ENCODE measurements at regions not wholly inside any gene's neighbourhood (a gene's known extent, or its start where the extent isn't known, plus 50 kb on each side); places are given as distances from the start of the nearest gene placed in this dataset.
A peak's percentile ranks its signal among the peaks of the same experiment; 100 is the strongest.

- FAIRE-seq = no peak
- H3K79me2 ChIP-seq (ENCODE audit: control insufficient read depth, insufficient read depth, low read length) = no peaks in the 10 kb centered on the region
- no peak overlapping the region for H3K4me2 ChIP-seq (ENCODE audit: insufficient read depth, low read length)
- ChIA-PET CTCF (interaction anchor here (0.5 to 2.5 kb wide), 17 partner anchors 9 to 1261 kb away, joined by 3 to 14 read pairs (median 3); no protein-coding TSS in a partner anchor), POLR2A (no interaction called here)
- H3K9me3 ChIP-seq (replicated peaks; ENCODE audit: control insufficient read depth, insufficient read depth, low read length) = no peaks in the 10 kb centered on the region
- H3K4me1 ChIP-seq (ENCODE audit: control insufficient read depth, extremely low read depth, insufficient read depth, low read length) = no peaks in the 10 kb centered on the region
- H3K9ac ChIP-seq (replicated peaks; ENCODE audit: extremely low read depth, insufficient read depth, low read length) = no peak overlapping the region
- BruUV-seq (replicated peaks) = no TSS peak
- no peaks in the 10 kb centered on the region for H4K20me1 ChIP-seq (replicated peaks; ENCODE audit: control insufficient read depth, extremely low read depth, insufficient read depth, low read length)
- TF ChIP-seq CTCF (IDR thresholded peaks at IDR 0.05; ENCODE audit: extremely low read depth in 1 of 2, insufficient read depth in 1 of 2, low read depth in 1 of 2, low read length in 2 of 2) (peak; percentile 61 to 64), FOS (IDR thresholded peaks at IDR 0.05; ENCODE audit: borderline replicate concordance, insufficient read depth, low read length) (no peak), POLR2A (IDR thresholded peaks at IDR 0.05; ENCODE audit: low read depth, low read length) (no peak), GATA2 (IDR thresholded peaks at IDR 0.05; ENCODE audit: insufficient read depth, insufficient read length, low read depth, low read length) (no peak)
- dilution Hi-C loops (cut with MboI; ENCODE audit: extremely low pct_ligation_motif_present, low sequenced_read_pairs) (no loop called here), intact Hi-C loops (cut with micrococcal nuclease) (no loop called here)
- H3K36me3 ChIP-seq (ENCODE audit: control insufficient read depth in 2 of 2, extremely low read depth in 1 of 2, insufficient read depth in 2 of 2, low read length in 2 of 2) = no peaks in the 10 kb centered on the region
- no peak overlapping the region for H3K4me3 ChIP-seq (replicated peaks in 1 of 3; ENCODE audit: insufficient read depth in 1 of 3, low read depth in 1 of 3, low read length in 3 of 3)
- H3K27ac ChIP-seq (ENCODE audit: insufficient read depth, low read depth, low read length) = no peak overlapping the region
- no peaks in the 10 kb centered on the region for H3K27me3 ChIP-seq (ENCODE audit: control insufficient read depth in 2 of 2, insufficient read depth in 2 of 2, low read length in 2 of 2)
- no peaks in the 10 kb centered on the region for H3K9me1 ChIP-seq (replicated peaks; ENCODE audit: control insufficient read depth, extremely low read depth, insufficient read depth, low read length)
- peak; percentile 31 for DNase-seq (ENCODE audit: low read depth, low spot score)
- no peak overlapping the region for H2AFZ ChIP-seq (ENCODE audit: low read depth, low read length)
These were observed 125.2 kb upstream of the PTBP2 start for GRCh38 chr1:96596226-96596922.

GRCh38 chr1:96597218-96597617 is 124.4 kb upstream of the PTBP2 start:
- ChIA-PET POLR2A (no interaction called here), CTCF (interaction anchor here (1.6 to 2.5 kb wide), 3 partner anchors 8 to 361 kb away, joined by 4 to 14 read pairs (median 9); no protein-coding TSS in a partner anchor)
- TF ChIP-seq MAX (IDR thresholded peaks at IDR 0.05; ENCODE audit: insufficient read depth, insufficient read length) = no peak
- no peak for TF ChIP-seq CTCF (IDR thresholded peaks at IDR 0.05; ENCODE audit: extremely low read depth in 1 of 2, insufficient read depth in 1 of 2, low read depth in 1 of 2, low read length in 2 of 2)
- TF ChIP-seq POLR2AphosphoS5 (IDR thresholded peaks at IDR 0.05; ENCODE audit: insufficient read depth, low read depth, low read length) = no peak
- TF ChIP-seq JUN (IDR thresholded peaks at IDR 0.05; ENCODE audit: borderline replicate concordance, insufficient read depth, insufficient read length, low read depth) = no peak
- no peak for TF ChIP-seq POLR2A (IDR thresholded peaks at IDR 0.05; ENCODE audit: low read depth, low read length)
- no peak for TF ChIP-seq GATA2 (IDR thresholded peaks at IDR 0.05; ENCODE audit: insufficient read depth, insufficient read length, low read depth, low read length)
- no peak for TF ChIP-seq FOS (IDR thresholded peaks at IDR 0.05; ENCODE audit: borderline replicate concordance, insufficient read depth, low read length)
- no peak for TF ChIP-seq MYC (IDR thresholded peaks at IDR 0.05; ENCODE audit: low read depth, low read length)
- H3K4me3 ChIP-seq (replicated peaks in 1 of 3; ENCODE audit: insufficient read depth in 1 of 3, low read depth in 1 of 3, low read length in 3 of 3) = no peak overlapping the region
- no peak for FAIRE-seq
- no peaks in the 10 kb centered on the region for H3K4me1 ChIP-seq (ENCODE audit: control insufficient read depth, extremely low read depth, insufficient read depth, low read length)
- H3K9ac ChIP-seq (replicated peaks; ENCODE audit: extremely low read depth, insufficient read depth, low read length) = no peak overlapping the region
- H3K79me2 ChIP-seq (ENCODE audit: control insufficient read depth, insufficient read depth, low read length) = no peaks in the 10 kb centered on the region
- no peak overlapping the region for H3K4me2 ChIP-seq (ENCODE audit: insufficient read depth, low read length)
- no peaks in the 10 kb centered on the region for H3K9me3 ChIP-seq (replicated peaks; ENCODE audit: control insufficient read depth, insufficient read depth, low read length)
- intact Hi-C loops (cut with micrococcal nuclease) (no loop called here), dilution Hi-C loops (cut with MboI; ENCODE audit: extremely low pct_ligation_motif_present, low sequenced_read_pairs) (no loop called here)
- H3K27me3 ChIP-seq (ENCODE audit: control insufficient read depth in 2 of 2, insufficient read depth in 2 of 2, low read length in 2 of 2) = no peaks in the 10 kb centered on the region
- H4K20me1 ChIP-seq (replicated peaks; ENCODE audit: control insufficient read depth, extremely low read depth, insufficient read depth, low read length) = no peaks in the 10 kb centered on the region
- DNase-seq (ENCODE audit: low read depth, low spot score) = no peak
- no peak overlapping the region for H2AFZ ChIP-seq (ENCODE audit: low read depth, low read length)
- H3K36me3 ChIP-seq (ENCODE audit: control insufficient read depth in 2 of 2, extremely low read depth in 1 of 2, insufficient read depth in 2 of 2, low read length in 2 of 2) = no peaks in the 10 kb centered on the region
- no peak overlapping the region for H3K27ac ChIP-seq (ENCODE audit: insufficient read depth, low read depth, low read length)
- no TSS peak for BruUV-seq (replicated peaks)
- no peaks in the 10 kb centered on the region for H3K9me1 ChIP-seq (replicated peaks; ENCODE audit: control insufficient read depth, extremely low read depth, insufficient read depth, low read length)

All from endothelial cell of umbilical vein (primary cell).